Spinal cord (tissue), 9 donors: ENCODE measurements at regions not wholly inside any gene's neighbourhood (a gene's known extent, or its start where the extent isn't known, plus 50 kb on each side); places are given as distances from the start of the nearest gene placed in this dataset.
A peak's percentile ranks its signal among the peaks of the same experiment; 100 is the strongest.
"Not testable (repeated sequence)": the region's sequence is repeated elsewhere in the genome, so short reads cannot be mapped to it uniquely, and the experiment has no call there.

ENCODE experiments used
- DNase-seq, 6 donors: peaks; one replicate each; pipeline versions ENCODE4 v3.0.0 to v3.0.0-alpha.2; 2013 to 2015; ENCODE audit warnings: low spot score in 6 of 6, low read depth in 4 of 6
- H3K27ac ChIP-seq: one replicate; pipeline ENCODE4 v1.5.1; 2013; ENCODE audit warnings: low read depth, low read length, control low read depth
- H3K27me3 ChIP-seq: one replicate; pipeline ENCODE4 v1.6.1; 2013; ENCODE audit warnings: low read length; ENCODE audit not compliant: control insufficient read depth, insufficient read depth
- H3K36me3 ChIP-seq: one replicate; pipeline ENCODE4 v1.6.1; 2013; ENCODE audit warnings: low read length; ENCODE audit not compliant: control insufficient read depth, insufficient read depth
- H3K4me1 ChIP-seq: one replicate; pipeline ENCODE4 v1.6.1; 2013; ENCODE audit warnings: low read length; ENCODE audit not compliant: control insufficient read depth, insufficient read depth
- H3K4me3 ChIP-seq: one replicate; pipeline ENCODE4 v1.5.1; 2013; ENCODE audit warnings: low read depth, low read length, control low read depth
- H3K9me3 ChIP-seq: one replicate; pipeline ENCODE4 v1.6.1; 2013; ENCODE audit warnings: low read length; ENCODE audit not compliant: control insufficient read depth, insufficient read depth
- WGBS: methylation state at CpG from one replicate; pipeline ENCODE4 v1.1.5; 2013; ENCODE audit warnings: missing lambda C conversion rate; ENCODE audit not compliant: insufficient coverage; 5-methylcytosine and 5-hydroxymethylcytosine counted together
- donor health status: healthy.

DNA sequence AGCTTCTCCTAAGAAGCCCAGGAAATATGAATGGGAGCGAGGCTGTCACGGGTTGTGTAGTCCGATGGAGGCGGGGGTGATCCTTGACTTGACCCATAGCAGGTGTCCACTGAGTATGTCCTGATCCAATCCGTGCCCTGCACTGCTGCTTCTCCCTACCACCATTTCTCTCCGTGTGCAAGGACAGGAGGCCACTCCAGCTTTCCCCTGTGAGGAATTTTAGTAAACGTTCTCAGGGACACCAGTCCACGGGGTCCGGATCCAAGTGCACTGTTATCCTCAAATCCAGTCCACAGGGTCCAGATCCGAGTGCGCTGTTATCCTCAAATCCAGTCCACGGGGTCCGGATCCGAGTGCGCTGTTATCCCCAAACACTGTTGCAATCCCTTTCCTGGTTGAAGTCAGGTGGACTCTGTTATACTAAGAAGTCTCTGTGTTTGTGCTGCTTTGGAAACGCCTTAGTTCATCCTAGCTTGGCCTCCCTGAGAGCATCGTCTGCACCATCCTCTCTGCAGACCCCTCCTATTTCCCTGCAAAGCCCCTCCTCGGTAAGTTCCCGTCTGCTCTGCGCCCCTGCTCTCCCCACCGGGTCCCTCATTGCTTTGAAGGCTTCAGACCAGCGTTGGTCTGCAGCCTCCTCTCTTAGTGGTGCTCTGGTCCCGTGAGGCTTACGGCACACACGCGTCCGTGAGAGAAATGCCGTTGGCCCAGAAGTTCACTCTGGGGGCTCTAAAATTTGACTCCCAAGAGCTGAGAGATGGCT is 303.5 kb downstream of the TEX29 start:
- no peaks in the 10 kb centered on the region for H3K36me3 ChIP-seq
- no peaks in the 10 kb centered on the region for H3K9me3 ChIP-seq
- no peak overlapping the region for H3K27ac ChIP-seq
- H3K27me3 ChIP-seq: no peaks in the 10 kb centered on the region
- 93% methylated on average over 28 of the region's 28 CpGs for whole genome bisulfite sequencing
- H3K4me1 ChIP-seq: peaks cover 14% of the 10 kb centered on the region
- H3K4me3 ChIP-seq: no peak overlapping the region
- DNase-seq: no peak

GRCh38 chr13:111625526-111626315 is 305.3 kb downstream of the TEX29 start:
- H3K4me1 ChIP-seq: peaks cover 28% of the 10 kb centered on the region
- peaks cover 2% of the 10 kb centered on the region for H3K27me3 ChIP-seq
- H3K4me3 ChIP-seq: no peak overlapping the region
- WGBS: 93% methylated on average over 8 of the region's 13 CpGs
- H3K9me3 ChIP-seq: no peaks in the 10 kb centered on the region
- H3K27ac ChIP-seq: no peak overlapping the region
- H3K36me3 ChIP-seq: no peaks in the 10 kb centered on the region
- no peak for DNase-seq

DNA sequence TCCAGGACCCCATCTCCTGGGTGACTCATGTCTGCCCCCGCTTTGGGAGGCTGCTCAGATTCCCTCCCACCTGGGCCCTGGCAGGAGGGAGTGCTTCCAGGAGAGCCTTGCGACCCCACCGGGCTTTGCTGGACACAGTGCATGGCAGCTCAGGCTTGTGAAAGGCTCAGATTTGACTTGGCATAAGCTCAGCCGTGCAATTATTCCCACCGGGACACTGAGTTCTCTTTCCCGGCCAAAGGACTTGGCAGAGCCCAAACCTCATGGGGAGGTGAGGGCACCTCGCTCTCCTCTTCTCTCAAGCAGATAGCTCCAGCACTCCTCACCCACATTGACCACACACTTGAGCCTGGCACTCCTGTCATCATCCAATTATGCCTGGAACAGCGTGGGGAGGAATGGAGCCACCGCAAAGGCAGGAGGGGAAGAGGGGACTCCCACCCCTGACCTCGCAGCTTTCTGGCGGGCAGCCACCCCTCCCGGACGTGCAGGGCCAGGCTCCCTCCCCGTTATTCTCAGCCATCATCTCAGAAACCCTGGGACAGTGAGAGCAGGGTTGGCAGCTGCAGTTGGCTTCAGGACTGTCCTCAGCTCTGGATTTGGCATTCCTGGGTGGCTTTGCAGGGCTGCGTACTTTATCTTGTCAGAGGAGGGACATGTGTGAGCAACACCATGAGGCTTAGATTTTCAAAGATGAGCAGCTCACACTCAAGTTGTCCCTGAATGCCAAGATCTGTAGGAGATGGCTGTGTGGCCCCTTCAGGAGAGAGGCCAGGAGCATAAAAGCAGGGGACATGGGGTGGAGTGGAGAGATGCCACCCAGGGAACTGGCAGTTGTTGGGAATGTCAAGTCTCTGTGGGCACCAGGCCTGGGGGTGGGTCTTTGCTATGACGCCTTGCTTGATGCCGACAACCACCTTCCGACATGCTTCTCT is 306.2 kb downstream of the TEX29 start:
- no peaks in the 10 kb centered on the region for H3K9me3 ChIP-seq
- H3K36me3 ChIP-seq: no peaks in the 10 kb centered on the region
- peak in 1 of 6 donors; percentile 54 for DNase-seq
- peaks cover 28% of the 10 kb centered on the region for H3K4me1 ChIP-seq
- H3K27ac ChIP-seq: no peak overlapping the region
- no peak overlapping the region for H3K4me3 ChIP-seq
- H3K27me3 ChIP-seq: peaks cover 4% of the 10 kb centered on the region
- WGBS: 54% methylated on average over 14 of the region's 18 CpGs

GRCh38 chr13:111627596-111627995 is 307.2 kb downstream of the TEX29 start:
- Histone ChIP-seq H3K36me3 (no peaks in the 10 kb centered on the region), H3K27me3 (peaks cover 4% of the 10 kb centered on the region), H3K9me3 (no peaks in the 10 kb centered on the region), H3K27ac (no peak overlapping the region), H3K4me3 (no peak overlapping the region), H3K4me1 (peaks cover 28% of the 10 kb centered on the region)
- 90% methylated on average over 13 of the region's 13 CpGs for WGBS
- DNase-seq: no peak

DNA sequence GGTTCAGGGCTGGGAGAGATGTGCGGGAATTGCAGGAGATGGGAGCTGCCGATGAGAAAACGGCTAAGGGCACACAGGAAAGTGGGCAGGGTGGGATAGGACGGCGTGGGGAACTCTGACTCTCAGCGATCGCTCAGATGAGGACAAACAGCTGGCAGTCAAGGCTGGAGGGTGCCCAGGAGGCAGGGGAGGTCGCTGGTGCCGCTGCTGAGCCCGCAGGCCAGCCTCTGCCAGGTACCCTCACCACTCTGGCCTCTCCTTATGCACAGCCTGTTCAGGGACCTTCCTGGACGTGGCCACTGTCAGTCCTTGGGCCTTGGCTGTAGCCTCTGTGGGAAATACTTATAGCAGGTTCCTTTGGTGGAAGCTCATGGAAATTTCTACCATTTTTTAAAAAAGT is 308.6 kb downstream of the TEX29 start:
- H3K9me3 ChIP-seq: no peaks in the 10 kb centered on the region
- no peak overlapping the region for H3K4me3 ChIP-seq
- H3K36me3 ChIP-seq: no peaks in the 10 kb centered on the region
- no peak for DNase-seq
- peaks cover 4% of the 10 kb centered on the region for H3K27me3 ChIP-seq
- 76% methylated on average over 10 of the region's 11 CpGs for WGBS
- H3K4me1 ChIP-seq: peaks cover 28% of the 10 kb centered on the region
- no peak overlapping the region for H3K27ac ChIP-seq

DNA sequence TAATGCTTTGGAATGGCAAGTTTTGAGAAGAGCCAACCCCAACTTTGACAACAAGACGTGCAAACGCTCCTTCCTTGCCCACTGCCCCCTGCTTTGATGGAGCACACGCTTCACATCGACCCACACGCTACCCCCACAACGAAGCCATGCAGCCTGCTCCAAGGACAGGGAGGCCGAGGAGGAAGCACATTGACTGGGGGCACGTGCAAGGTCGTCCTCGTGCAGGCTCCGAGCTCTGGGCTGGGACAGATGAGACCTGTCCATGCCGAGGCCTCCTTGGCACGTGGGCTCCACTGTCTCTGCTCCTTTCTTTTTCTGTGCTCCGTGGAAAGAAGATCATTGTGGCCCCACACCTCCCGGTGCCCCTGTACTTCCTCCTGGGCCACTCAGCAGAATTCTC is 309.0 kb downstream of the TEX29 start:
- DNase-seq: no peak
- 84% methylated on average over 15 of the region's 15 CpGs for WGBS
- Histone ChIP-seq H3K9me3 (no peaks in the 10 kb centered on the region), H3K27ac (no peak overlapping the region), H3K4me1 (peaks cover 28% of the 10 kb centered on the region), H3K4me3 (no peak overlapping the region), H3K27me3 (peaks cover 4% of the 10 kb centered on the region), H3K36me3 (no peaks in the 10 kb centered on the region)

GRCh38 chr13:111629926-111630325 is 309.5 kb downstream of the TEX29 start:
- H3K9me3 ChIP-seq: no peaks in the 10 kb centered on the region
- H3K27ac ChIP-seq: no peak overlapping the region
- WGBS: 28% methylated on average over 10 of the region's 14 CpGs
- no peak overlapping the region for H3K4me3 ChIP-seq
- H3K27me3 ChIP-seq: peaks cover 4% of the 10 kb centered on the region
- peak in 5 of 6 donors; percentile 24 to 91 (median 47) for DNase-seq
- peaks cover 28% of the 10 kb centered on the region for H3K4me1 ChIP-seq
- H3K36me3 ChIP-seq: no peaks in the 10 kb centered on the region

GRCh38 chr13:111630406-111630805 is 310.0 kb downstream of the TEX29 start:
- DNase-seq: peak in 1 of 6 donors; percentile 18
- peaks cover 4% of the 10 kb centered on the region for H3K27me3 ChIP-seq
- no peak overlapping the region for H3K4me3 ChIP-seq
- 64% methylated on average over 11 of the region's 11 CpGs for WGBS
- H3K36me3 ChIP-seq: no peaks in the 10 kb centered on the region
- peaks cover 28% of the 10 kb centered on the region for H3K4me1 ChIP-seq
- no peaks in the 10 kb centered on the region for H3K9me3 ChIP-seq
- H3K27ac ChIP-seq: no peak overlapping the region

GRCh38 chr13:111631271-111631670 is 310.8 kb downstream of the TEX29 start:
- not testable (repeated sequence) for H3K4me3 ChIP-seq, H3K27ac ChIP-seq, H3K36me3 ChIP-seq, DNase-seq, H3K27me3 ChIP-seq, H3K9me3 ChIP-seq
- peaks cover 24% of the 10 kb centered on the region for H3K4me1 ChIP-seq
- 69% methylated on average over 5 of the region's 5 CpGs for WGBS
